ENCODE measurements at regions not wholly inside any gene's neighbourhood (a gene's known extent, or its start where the extent isn't known, plus 50 kb on each side); places are given as distances from the start of the nearest gene placed in this dataset.

DNA sequence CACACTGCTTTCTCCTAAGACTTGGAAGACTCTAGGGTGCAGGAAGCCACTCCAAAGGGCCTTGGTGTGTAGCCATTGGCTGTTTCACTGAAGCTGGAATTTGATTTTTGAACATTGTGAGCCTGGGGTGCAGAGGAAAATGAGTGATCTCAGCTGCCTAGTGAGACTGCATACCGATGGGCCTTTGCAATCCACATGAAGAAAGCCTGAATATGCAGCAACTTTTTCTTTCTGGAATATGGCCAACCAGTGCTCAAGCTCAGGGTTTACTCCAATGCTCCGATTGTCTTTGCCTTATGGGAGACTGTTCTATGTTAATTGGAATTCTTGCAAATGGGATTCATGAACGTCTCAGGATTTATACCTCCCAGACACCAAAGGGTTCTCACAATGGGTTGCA lies 242.6 kb downstream of the DOK5 start:
- no peaks in the 10 kb centered on the region for H3K36me3 ChIP-seq (ENCODE audit: insufficient read depth, low read length)
- no peaks in the 10 kb centered on the region for H3K79me2 ChIP-seq (ENCODE audit: insufficient read depth, low read length)
- H4K20me1 ChIP-seq (ENCODE audit: insufficient read depth, low read length, poor library complexity, severe bottlenecking): no peaks in the 10 kb centered on the region
- H3K4me2 ChIP-seq (ENCODE audit: low read depth, low read length, poor library complexity, severe bottlenecking): no peak overlapping the region
- H3K4me3 ChIP-seq (ENCODE audit: low read length, poor library complexity, severe bottlenecking): no peak overlapping the region
- no peaks in the 10 kb centered on the region for H3K27me3 ChIP-seq (ENCODE audit: insufficient read depth, low read length, poor library complexity, severe bottlenecking)
- no peaks in the 10 kb centered on the region for H3K4me1 ChIP-seq (ENCODE audit: insufficient read depth, low read length, poor library complexity, severe bottlenecking)
- no peaks in the 10 kb centered on the region for H3F3A ChIP-seq (ENCODE audit: low read depth)
- no peaks in the 10 kb centered on the region for H3K9me3 ChIP-seq (ENCODE audit: insufficient read depth, low read depth, low read length)
- no peaks in the 10 kb centered on the region for H3K9me2 ChIP-seq (replicated peaks; ENCODE audit: low read depth, low read length)
- no peak overlapping the region for H2AFZ ChIP-seq (ENCODE audit: low read length)
- no peak overlapping the region for H3K9ac ChIP-seq (ENCODE audit: low read depth, low read length, poor library complexity, severe bottlenecking)
- TF ChIP-seq EZH2phosphoT487 (IDR thresholded peaks at IDR 0.05; ENCODE audit: borderline replicate concordance) (no peak), CTCF (conservative IDR thresholded peaks at IDR 0.05; ENCODE audit: low read length) (no peak)

- H3F3A ChIP-seq (ENCODE audit: low read depth): no peaks in the 10 kb centered on the region
- no peak overlapping the region for H3K4me3 ChIP-seq (ENCODE audit: low read length, poor library complexity, severe bottlenecking)
- no peaks in the 10 kb centered on the region for H3K27me3 ChIP-seq (ENCODE audit: insufficient read depth, low read length, poor library complexity, severe bottlenecking)
- H3K4me1 ChIP-seq (ENCODE audit: insufficient read depth, low read length, poor library complexity, severe bottlenecking): no peaks in the 10 kb centered on the region
- no peaks in the 10 kb centered on the region for H3K9me3 ChIP-seq (ENCODE audit: insufficient read depth, low read depth, low read length)
- no peaks in the 10 kb centered on the region for H4K20me1 ChIP-seq (ENCODE audit: insufficient read depth, low read length, poor library complexity, severe bottlenecking)
- no peaks in the 10 kb centered on the region for H3K9me2 ChIP-seq (replicated peaks; ENCODE audit: low read depth, low read length)
- no peak overlapping the region for H3K9ac ChIP-seq (ENCODE audit: low read depth, low read length, poor library complexity, severe bottlenecking)
- TF ChIP-seq EZH2phosphoT487 (IDR thresholded peaks at IDR 0.05; ENCODE audit: borderline replicate concordance) (no peak), CTCF (conservative IDR thresholded peaks at IDR 0.05; ENCODE audit: low read length) (no peak)
- H3K4me2 ChIP-seq (ENCODE audit: low read depth, low read length, poor library complexity, severe bottlenecking): no peak overlapping the region
- H3K79me2 ChIP-seq (ENCODE audit: insufficient read depth, low read length): no peaks in the 10 kb centered on the region
- no peaks in the 10 kb centered on the region for H3K36me3 ChIP-seq (ENCODE audit: insufficient read depth, low read length)
- no peak overlapping the region for H2AFZ ChIP-seq (ENCODE audit: low read length)
Measured at GRCh38 chr20:54716790-54717189, 241.4 kb downstream of the DOK5 start.

GRCh38 chr20:54716174-54716747 lies 240.9 kb downstream of the DOK5 start:
- H3K79me2 ChIP-seq (ENCODE audit: insufficient read depth, low read length): no peaks in the 10 kb centered on the region
- H4K20me1 ChIP-seq (ENCODE audit: insufficient read depth, low read length, poor library complexity, severe bottlenecking): no peaks in the 10 kb centered on the region
- no peaks in the 10 kb centered on the region for H3F3A ChIP-seq (ENCODE audit: low read depth)
- no peaks in the 10 kb centered on the region for H3K36me3 ChIP-seq (ENCODE audit: insufficient read depth, low read length)
- no peaks in the 10 kb centered on the region for H3K27me3 ChIP-seq (ENCODE audit: insufficient read depth, low read length, poor library complexity, severe bottlenecking)
- no peak overlapping the region for H3K4me3 ChIP-seq (ENCODE audit: low read length, poor library complexity, severe bottlenecking)
- no peaks in the 10 kb centered on the region for H3K9me2 ChIP-seq (replicated peaks; ENCODE audit: low read depth, low read length)
- no peak overlapping the region for H2AFZ ChIP-seq (ENCODE audit: low read length)
- no peaks in the 10 kb centered on the region for H3K9me3 ChIP-seq (ENCODE audit: insufficient read depth, low read depth, low read length)
- no peaks in the 10 kb centered on the region for H3K4me1 ChIP-seq (ENCODE audit: insufficient read depth, low read length, poor library complexity, severe bottlenecking)
- no peak overlapping the region for H3K4me2 ChIP-seq (ENCODE audit: low read depth, low read length, poor library complexity, severe bottlenecking)
- no peak for TF ChIP-seq EZH2phosphoT487 (IDR thresholded peaks at IDR 0.05; ENCODE audit: borderline replicate concordance)
- TF ChIP-seq CTCF (conservative IDR thresholded peaks at IDR 0.05; ENCODE audit: low read length): no peak
- no peak overlapping the region for H3K9ac ChIP-seq (ENCODE audit: low read depth, low read length, poor library complexity, severe bottlenecking)
